ENCODE measurements at regions not wholly inside any gene's neighbourhood (a gene's known extent, or its start where the extent isn't known, plus 50 kb on each side); places are given as distances from the start of the nearest gene placed in this dataset.
"Not testable (repeated sequence)": the region's sequence is repeated elsewhere in the genome, so short reads cannot be mapped to it uniquely, and the experiment has no call there.

DNA sequence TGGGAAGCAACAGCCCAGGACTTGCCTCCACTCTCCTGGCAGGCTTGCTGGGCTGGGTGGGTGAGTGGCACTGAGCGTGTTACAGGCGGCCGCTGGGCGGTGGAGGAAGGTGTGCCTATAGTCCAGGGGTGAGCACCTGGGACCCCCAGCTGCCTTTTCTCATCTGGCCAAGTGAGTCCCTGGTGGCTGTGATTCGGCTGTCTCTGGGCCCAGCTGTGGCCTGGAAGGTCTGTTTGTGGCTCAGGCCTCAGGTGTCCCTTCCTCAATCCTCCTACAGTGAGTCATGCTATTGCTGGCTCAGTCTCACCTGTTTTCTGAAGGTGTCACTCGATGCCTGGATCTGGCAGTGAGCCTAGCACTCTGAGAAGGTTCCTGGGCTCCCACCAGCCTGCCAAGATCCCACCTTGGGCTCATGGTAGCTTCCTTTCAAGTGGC lies 564.2 kb downstream of the PTPRU start:
- DNase-seq = no peak

GRCh38 chr1:29800120-29800519 lies 563.8 kb downstream of the PTPRU start:
- no peak for DNase-seq

GRCh38 chr1:29798699-29799566 lies 562.6 kb downstream of the PTPRU start:
- DNase-seq = no peak

GRCh38 chr1:29797125-29797524 lies 560.8 kb downstream of the PTPRU start:
- DNase-seq = not testable (repeated sequence)

GRCh38 chr1:29795965-29796364 lies 559.6 kb downstream of the PTPRU start:
- not testable (repeated sequence) for DNase-seq

DNA sequence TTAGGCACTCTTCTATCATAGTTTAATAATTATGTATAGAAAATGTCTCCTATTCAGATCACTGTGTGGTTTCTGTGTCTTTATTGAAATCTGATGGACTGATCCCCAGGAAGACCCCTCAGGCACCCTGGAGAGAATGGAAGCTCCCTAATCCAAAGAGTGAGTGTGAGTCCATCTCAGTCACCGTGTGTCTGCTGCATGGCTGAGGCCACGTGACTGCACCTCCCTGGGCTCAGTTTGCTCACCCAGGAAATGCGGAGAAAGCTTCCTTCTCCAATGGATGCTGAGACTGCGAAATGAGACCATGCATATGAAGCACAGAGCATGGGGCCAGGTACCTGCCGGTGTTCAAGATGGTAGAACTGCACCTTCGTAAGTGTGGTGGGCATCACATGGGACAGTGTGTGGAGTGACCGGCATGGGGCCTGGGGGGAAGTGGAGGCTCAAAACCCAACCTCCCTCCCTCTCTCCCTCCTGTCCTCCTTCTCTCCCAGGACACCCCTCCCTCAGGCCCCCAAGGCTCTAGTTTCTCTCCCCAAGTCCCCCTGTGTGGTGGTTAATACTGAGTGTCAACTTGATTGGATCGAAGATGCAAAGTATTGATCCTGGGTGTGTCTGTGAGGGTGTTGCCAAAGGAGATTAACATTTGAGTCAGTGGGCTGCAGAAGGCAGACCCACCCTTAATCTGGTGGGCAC lies 557.5 kb downstream of the PTPRU start:
- DNase-seq = no peak

DNA sequence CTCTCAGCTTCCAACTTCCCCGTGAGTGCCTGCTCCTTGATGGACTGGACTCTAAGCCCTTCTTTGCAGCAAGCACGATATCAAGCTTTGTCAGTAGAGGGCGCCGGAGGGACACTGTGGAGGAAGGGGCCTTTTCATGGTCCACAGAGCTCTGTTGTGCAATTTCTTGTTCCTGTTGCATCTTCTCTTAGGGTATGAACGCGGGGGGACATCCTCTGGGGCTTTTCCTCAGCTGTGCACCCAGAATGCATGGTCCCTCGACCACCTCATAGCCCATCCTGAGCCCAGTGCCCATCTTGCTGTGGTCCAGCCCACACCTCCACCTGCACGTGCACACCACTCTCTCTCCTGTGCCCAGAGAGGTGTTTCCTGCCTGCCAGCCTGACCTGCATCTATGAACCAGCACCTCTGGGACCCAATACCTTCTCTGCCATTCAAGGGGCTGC lies 556.8 kb downstream of the PTPRU start:
- DNase-seq = no peak

DNA sequence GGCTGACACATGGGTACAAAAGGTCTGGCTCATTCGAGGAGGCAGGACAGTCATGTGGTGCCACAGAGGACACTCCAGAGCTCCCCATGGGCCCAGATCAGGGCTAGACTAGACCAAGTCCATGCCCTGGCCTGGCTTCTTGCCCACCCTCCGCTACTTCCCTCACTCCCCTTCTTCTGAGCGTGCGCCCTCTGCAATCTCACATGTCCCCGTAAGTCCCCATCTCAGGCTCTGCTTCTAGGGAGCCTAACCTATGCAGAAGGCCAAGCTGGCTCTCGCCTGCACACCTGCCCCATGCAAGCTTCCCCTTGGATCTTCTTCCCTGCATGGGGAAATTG lies 553.6 kb downstream of the PTPRU start:
- DNase-seq = no peak

DNA sequence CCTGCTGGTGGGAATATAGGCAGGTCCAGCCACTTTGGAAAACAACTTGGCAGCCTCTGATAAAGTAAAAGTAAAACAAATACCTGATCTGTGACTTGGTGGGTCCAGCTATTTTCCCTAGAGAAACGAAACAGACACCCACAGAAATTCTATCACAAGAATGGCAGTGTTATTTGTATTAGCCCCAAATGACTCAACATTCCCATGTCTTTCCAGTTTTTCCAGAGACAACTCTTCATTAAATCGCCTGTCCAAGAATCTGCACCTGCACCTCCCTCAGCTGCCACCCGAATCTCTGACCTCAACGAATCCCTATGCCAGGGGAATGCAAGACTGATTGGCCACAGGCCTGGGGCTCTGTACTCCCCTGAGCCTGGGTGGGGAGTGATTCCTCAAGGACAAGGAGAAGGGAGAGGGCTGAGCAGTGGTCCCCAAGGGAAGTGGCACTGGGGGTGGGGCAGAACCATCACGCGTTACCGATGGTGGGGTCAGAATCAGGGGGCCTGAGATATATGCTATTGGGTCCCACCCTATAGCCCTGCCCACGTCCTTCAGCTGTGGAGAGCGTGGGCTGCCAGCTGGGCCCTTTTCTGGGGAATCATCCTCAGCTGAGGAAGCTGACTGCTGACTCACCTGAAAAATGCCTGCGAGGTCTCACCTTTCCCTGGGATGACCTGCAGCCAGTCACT lies 553.0 kb downstream of the PTPRU start:
- no peak for DNase-seq

- DNase-seq = no peak
Measured at GRCh38 chr1:29786791-29787732, 550.7 kb downstream of the PTPRU start.

DNA sequence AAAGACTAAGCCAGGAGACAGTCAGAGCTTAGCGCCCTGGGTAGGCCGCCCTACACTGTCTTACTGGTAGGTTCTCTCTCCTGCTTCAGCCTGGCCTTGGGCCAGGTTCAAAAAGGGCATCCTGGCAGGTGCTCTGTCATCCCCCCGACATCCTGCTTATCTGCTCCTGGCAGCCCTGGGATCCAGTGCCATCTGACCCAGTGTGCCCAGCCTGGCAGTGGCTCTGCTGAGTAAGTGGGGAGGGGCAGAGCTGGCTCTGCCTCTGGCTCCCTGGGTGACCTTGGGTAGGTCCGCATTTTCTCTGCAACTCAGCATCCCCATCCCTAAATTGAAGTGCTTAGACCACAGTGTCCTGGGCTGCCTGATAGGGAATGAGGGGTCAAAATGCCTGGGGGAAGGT lies 549.9 kb downstream of the PTPRU start:
- DNase-seq = no peak

- no peak for DNase-seq
Measured at GRCh38 chr1:29785554-29785953, 549.2 kb downstream of the PTPRU start.

DNA sequence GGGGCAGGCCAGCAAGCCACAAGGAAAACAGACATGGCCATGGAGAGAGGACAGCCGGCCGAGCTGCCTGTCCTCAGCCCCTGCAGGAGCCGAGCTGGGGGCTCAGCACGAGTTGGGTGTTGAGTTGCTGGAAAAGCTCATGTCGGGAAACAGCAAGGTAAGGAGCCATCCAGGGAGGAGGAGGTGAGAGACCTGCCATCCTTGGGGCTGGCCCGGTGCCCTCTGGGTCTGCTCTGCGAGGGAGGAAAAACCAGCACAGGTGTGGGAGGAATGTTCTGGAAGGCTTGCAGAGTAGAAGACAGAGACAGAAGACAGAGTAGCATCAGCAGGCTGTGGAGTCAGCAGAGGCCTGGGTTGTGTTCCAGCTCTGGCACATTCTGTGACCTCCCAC lies 548.8 kb downstream of the PTPRU start:
- DNase-seq = no peak

GRCh38 chr1:29784276-29785136 lies 548.2 kb downstream of the PTPRU start:
- no peak for DNase-seq

DNA sequence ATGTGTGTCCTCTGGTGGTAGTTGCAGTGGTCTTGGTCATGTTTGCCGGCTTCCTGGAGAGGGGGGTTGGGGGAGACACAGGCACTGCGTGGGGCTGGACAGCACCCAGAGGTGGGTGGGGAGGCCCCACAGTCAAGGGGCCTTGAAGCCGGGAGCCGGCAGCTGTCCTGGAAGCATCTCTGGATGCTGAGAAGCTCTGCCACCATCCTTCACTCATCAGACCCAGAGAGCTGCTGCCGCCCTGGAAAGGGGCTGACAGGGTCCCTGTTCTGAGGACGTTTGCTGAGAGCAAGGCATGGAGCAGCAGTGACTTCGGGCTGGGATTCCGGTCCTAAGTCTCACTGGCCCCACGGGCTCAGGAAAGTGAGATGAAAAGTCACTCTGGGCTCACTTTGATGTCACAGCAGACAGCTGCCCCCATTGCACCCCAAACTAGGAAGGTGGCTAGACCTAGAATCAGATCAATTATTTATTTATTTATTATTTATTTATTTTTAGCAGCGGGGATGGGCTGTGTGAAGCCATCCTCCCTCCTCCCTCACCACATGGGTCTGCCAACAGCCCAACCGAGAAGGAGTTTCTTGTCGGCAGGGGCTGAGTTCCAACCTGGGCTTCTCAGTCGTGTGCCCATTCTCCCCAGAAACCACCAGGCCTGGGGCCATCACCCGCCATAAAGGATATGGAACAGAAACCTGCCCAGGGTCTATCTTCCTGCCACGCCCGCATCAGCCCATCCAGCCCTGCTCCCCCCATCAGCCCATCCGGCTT lies 547.4 kb downstream of the PTPRU start:
- DNase-seq = no peak

- DNase-seq = no peak
Measured at GRCh38 chr1:29782846-29783507, 546.7 kb downstream of the PTPRU start.

GRCh38 chr1:29779146-29779545 lies 542.8 kb downstream of the PTPRU start:
- no peak for DNase-seq

- DNase-seq = no peak
Measured at GRCh38 chr1:29777522-29777921, 541.2 kb downstream of the PTPRU start.

DNA sequence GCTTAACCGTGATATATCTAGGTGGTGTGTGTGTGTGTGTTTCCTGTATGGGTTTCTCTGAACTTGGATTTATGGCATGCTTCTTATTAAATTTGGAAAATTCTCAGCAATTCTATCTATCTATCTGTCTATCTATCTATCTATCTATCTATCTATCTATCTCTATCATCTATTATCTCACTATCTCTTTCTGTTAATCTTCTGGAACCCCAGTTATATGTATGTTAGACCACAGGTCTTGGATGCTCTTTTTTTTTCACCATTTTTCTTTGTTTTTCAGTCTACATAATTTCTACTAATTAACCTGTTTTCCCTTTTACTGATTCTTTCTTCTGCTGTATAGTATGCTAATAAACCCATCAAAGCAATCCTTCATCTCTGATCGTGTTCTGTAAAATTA lies 538.0 kb downstream of the PTPRU start:
- no peak for DNase-seq

- DNase-seq = no peak
Measured at GRCh38 chr1:29772584-29773100, 536.3 kb downstream of the PTPRU start.
